CD4-positive, CD25-positive, alpha-beta regulatory T cell (primary cell): ENCODE measurements at regions not wholly inside any gene's neighbourhood (a gene's known extent, or its start where the extent isn't known, plus 50 kb on each side); places are given as distances from the start of the nearest gene placed in this dataset.
"Not testable (repeated sequence)": the region's sequence is repeated elsewhere in the genome, so short reads cannot be mapped to it uniquely, and the experiment has no call there.

Source experiments
- ATAC-seq, 2 donors: fragments of 150-1000 bp; cut with Tn5 transposase; one replicate each; pipeline ENCODE4 v1.10.0; 2021; ENCODE audit warnings: low read depth in 2 of 2, moderate number of reproducible peaks in 2 of 2, moderate library complexity in 1 of 2
- DNase-seq, 3 donors: peaks; one replicate each; pipeline versions ENCODE4 v3.0.0 to v3.0.0-alpha.2; 2012 to 2022; ENCODE audit warnings: mixed read lengths in 1 of 3
- H3K27ac ChIP-seq: one replicate; pipeline ENCODE4 v1.7.0; 2013; ENCODE audit warnings: mild to moderate bottlenecking, low read length; ENCODE audit not compliant: insufficient read depth, poor library complexity, severe bottlenecking
- H3K27me3 ChIP-seq: one replicate; pipeline ENCODE4 v1.7.0; 2013; ENCODE audit warnings: low read length; ENCODE audit not compliant: control insufficient read depth, insufficient read depth
- H3K36me3 ChIP-seq: one replicate; pipeline ENCODE4 v1.7.0; 2013; ENCODE audit warnings: mild to moderate bottlenecking, low read length, moderate library complexity; ENCODE audit not compliant: control insufficient read depth, insufficient read depth
- H3K4me1 ChIP-seq: 2 replicates; pipeline ENCODE4 v1.7.0; 2013; ENCODE audit warnings: mild to moderate bottlenecking, low read length; ENCODE audit not compliant: insufficient read depth, control insufficient read depth, poor library complexity, severe bottlenecking
- H3K4me3 ChIP-seq: one replicate; pipeline ENCODE4 v1.7.0; 2013; ENCODE audit warnings: low read depth, mild to moderate bottlenecking, low read length, moderate library complexity
- H3K9me3 ChIP-seq, 2 experiments: 1 replicate in 1 of 2; 2 replicates in 1 of 2; pipeline ENCODE4 v1.7.0; 2013; ENCODE audit warnings: low read length in 2 of 2, mild to moderate bottlenecking in 1 of 2, moderate library complexity in 1 of 2; ENCODE audit not compliant: control insufficient read depth in 2 of 2
- H3K27ac Mint-ChIP-seq, 3 donors: one replicate each; pipeline ENCODE4 v1.8.0; 2020 to 2022; ENCODE audit warnings: mild to moderate bottlenecking in 3 of 3, mixed read lengths in 3 of 3, moderate library complexity in 2 of 3
- H3K27me3 Mint-ChIP-seq: one replicate; pipeline ENCODE4 v1.8.0; 2022; ENCODE audit warnings: mild to moderate bottlenecking, mixed read lengths
- H3K36me3 Mint-ChIP-seq: one replicate; pipeline ENCODE4 v1.8.0; 2020; ENCODE audit warnings: mixed read lengths
- H3K4me1 Mint-ChIP-seq, 4 donors: one replicate each; pipeline ENCODE4 v1.8.0; 2020 to 2022; ENCODE audit warnings: mixed read lengths in 4 of 4, mild to moderate bottlenecking in 1 of 4
- H3K4me3 Mint-ChIP-seq, 4 donors: one replicate each; pipeline ENCODE4 v1.8.0; 2020 to 2022; ENCODE audit warnings: mild to moderate bottlenecking in 4 of 4, mixed read lengths in 4 of 4, moderate library complexity in 3 of 4
- H3K9me3 Mint-ChIP-seq, 7 donors: one replicate each; pipeline ENCODE4 v1.8.0; 2020 to 2022; ENCODE audit warnings: mixed read lengths in 7 of 7, mild to moderate bottlenecking in 3 of 7, moderate library complexity in 2 of 7

GRCh38 chr3:186452517-186452916, 90.5 kb upstream of the DGKG start:
- H3K9me3 Mint-ChIP-seq: peaks cover 0 to 1% (median 0%) of the 10 kb centered on the region in 7 donors
- H3K27ac Mint-ChIP-seq: no peak overlapping the region
- H3K9me3 ChIP-seq: no peaks in the 10 kb centered on the region
- DNase-seq (no peak), ATAC-seq (no peak)
- no peaks in the 10 kb centered on the region for H3K36me3 ChIP-seq
- peaks cover 14% of the 10 kb centered on the region for H3K27me3 Mint-ChIP-seq
- H3K4me1 ChIP-seq: no peaks in the 10 kb centered on the region
- no peaks in the 10 kb centered on the region for H3K4me1 Mint-ChIP-seq
- H3K4me3 Mint-ChIP-seq: no peak overlapping the region
- H3K36me3 Mint-ChIP-seq: no peaks in the 10 kb centered on the region
- H3K4me3 ChIP-seq: no peak overlapping the region
- H3K27ac ChIP-seq: no peak overlapping the region
- peaks cover 2% of the 10 kb centered on the region for H3K27me3 ChIP-seq

GRCh38 chr3:186451371-186451770, 89.3 kb upstream of the DGKG start:
- Histone ChIP-seq H3K27me3 (peaks cover 2% of the 10 kb centered on the region), H3K27ac (no peak overlapping the region), H3K4me1 (no peaks in the 10 kb centered on the region), H3K36me3 (no peaks in the 10 kb centered on the region), H3K4me3 (no peak overlapping the region), H3K9me3 (no peaks in the 10 kb centered on the region)
- no peak for ATAC-seq
- Mint-ChIP-seq H3K27me3 (peaks cover 14% of the 10 kb centered on the region), H3K27ac (no peak overlapping the region), H3K36me3 (no peaks in the 10 kb centered on the region), H3K4me1 (no peaks in the 10 kb centered on the region), H3K4me3 (no peak overlapping the region), H3K9me3 (peaks cover 0 to 1% (median 0%) of the 10 kb centered on the region in 7 donors)
- DNase-seq: no peak

- H3K4me1 Mint-ChIP-seq: no peaks in the 10 kb centered on the region
- H3K27me3 Mint-ChIP-seq: peaks cover 14% of the 10 kb centered on the region
- H3K36me3 Mint-ChIP-seq: no peaks in the 10 kb centered on the region
- no peak overlapping the region for H3K4me3 ChIP-seq
- no peak overlapping the region for H3K27ac ChIP-seq
- no peak for DNase-seq
- H3K9me3 ChIP-seq: no peaks in the 10 kb centered on the region
- H3K27ac Mint-ChIP-seq: no peak overlapping the region
- no peaks in the 10 kb centered on the region for H3K36me3 ChIP-seq
- no peak for ATAC-seq
- no peak overlapping the region for H3K4me3 Mint-ChIP-seq
- peaks cover 12% of the 10 kb centered on the region for H3K27me3 ChIP-seq
- peaks cover 0 to 1% (median 0%) of the 10 kb centered on the region in 7 donors for H3K9me3 Mint-ChIP-seq
- H3K4me1 ChIP-seq: no peaks in the 10 kb centered on the region
These were observed 82.9 kb upstream of the DGKG start for GRCh38 chr3:186444974-186445373.

GRCh38 chr3:186444288-186444687, 82.3 kb upstream of the DGKG start:
- H3K27ac ChIP-seq: no peak overlapping the region
- H3K9me3 ChIP-seq: no peaks in the 10 kb centered on the region
- peaks cover 0 to 1% (median 0%) of the 10 kb centered on the region in 7 donors for H3K9me3 Mint-ChIP-seq
- no peaks in the 10 kb centered on the region for H3K4me1 ChIP-seq
- no peak overlapping the region for H3K4me3 ChIP-seq
- no peak overlapping the region for H3K4me3 Mint-ChIP-seq
- H3K36me3 ChIP-seq: no peaks in the 10 kb centered on the region
- no peaks in the 10 kb centered on the region for H3K36me3 Mint-ChIP-seq
- ATAC-seq (no peak), DNase-seq (no peak)
- peaks cover 12% of the 10 kb centered on the region for H3K27me3 ChIP-seq
- H3K27me3 Mint-ChIP-seq: peaks cover 14% of the 10 kb centered on the region
- no peak overlapping the region for H3K27ac Mint-ChIP-seq
- no peaks in the 10 kb centered on the region for H3K4me1 Mint-ChIP-seq

- not testable (repeated sequence) for H3K9me3 Mint-ChIP-seq, H3K4me1 Mint-ChIP-seq, H3K4me3 ChIP-seq, H3K27ac ChIP-seq, H3K4me1 ChIP-seq, DNase-seq, H3K36me3 ChIP-seq, ATAC-seq, H3K36me3 Mint-ChIP-seq, H3K27ac Mint-ChIP-seq, H3K9me3 ChIP-seq, H3K4me3 Mint-ChIP-seq
- peaks cover 11% of the 10 kb centered on the region for H3K27me3 Mint-ChIP-seq
- peaks cover 12% of the 10 kb centered on the region for H3K27me3 ChIP-seq
These were observed 80.9 kb upstream of the DGKG start for GRCh38 chr3:186442979-186443378.

GRCh38 chr3:186442162-186442561, 80.1 kb upstream of the DGKG start:
- DNase-seq: no peak
- no peak overlapping the region for H3K4me3 Mint-ChIP-seq
- peaks cover 9% of the 10 kb centered on the region for H3K27me3 ChIP-seq
- H3K4me1 Mint-ChIP-seq: no peaks in the 10 kb centered on the region
- ATAC-seq: no peak
- H3K27ac Mint-ChIP-seq: no peak overlapping the region
- no peaks in the 10 kb centered on the region for H3K36me3 Mint-ChIP-seq
- no peak overlapping the region for H3K27ac ChIP-seq
- H3K9me3 Mint-ChIP-seq: no peaks in the 10 kb centered on the region
- no peaks in the 10 kb centered on the region for H3K4me1 ChIP-seq
- H3K4me3 ChIP-seq: no peak overlapping the region
- H3K27me3 Mint-ChIP-seq: peaks cover 8% of the 10 kb centered on the region
- no peaks in the 10 kb centered on the region for H3K36me3 ChIP-seq
- H3K9me3 ChIP-seq: no peaks in the 10 kb centered on the region

GRCh38 chr3:186440891-186441290, 78.9 kb upstream of the DGKG start:
- H3K36me3 ChIP-seq: no peaks in the 10 kb centered on the region
- H3K9me3 Mint-ChIP-seq: no peaks in the 10 kb centered on the region
- no peak for ATAC-seq

GRCh38 chr3:186439725-186440124, 77.7 kb upstream of the DGKG start:
- Mint-ChIP-seq H3K4me1 (no peaks in the 10 kb centered on the region), H3K9me3 (no peaks in the 10 kb centered on the region), H3K36me3 (no peaks in the 10 kb centered on the region), H3K4me3 (no peak overlapping the region), H3K27me3 (peaks cover 8% of the 10 kb centered on the region), H3K27ac (no peak overlapping the region)
- H3K27me3 ChIP-seq: no peaks in the 10 kb centered on the region
- no peaks in the 10 kb centered on the region for H3K4me1 ChIP-seq
- no peak overlapping the region for H3K4me3 ChIP-seq
- H3K27ac ChIP-seq: no peak overlapping the region
- H3K36me3 ChIP-seq: no peaks in the 10 kb centered on the region
- no peak for DNase-seq
- ATAC-seq: no peak
- no peaks in the 10 kb centered on the region for H3K9me3 ChIP-seq

More at GRCh38 chr3:186440891-186441290, 78.9 kb upstream of the DGKG start:
- Mint-ChIP-seq H3K27me3 (peaks cover 8% of the 10 kb centered on the region), H3K4me3 (no peak overlapping the region), H3K36me3 (no peaks in the 10 kb centered on the region), H3K4me1 (no peaks in the 10 kb centered on the region), H3K27ac (no peak overlapping the region)
- Histone ChIP-seq H3K4me3 (no peak overlapping the region), H3K4me1 (no peaks in the 10 kb centered on the region), H3K27me3 (peaks cover 9% of the 10 kb centered on the region), H3K27ac (no peak overlapping the region), H3K9me3 (no peaks in the 10 kb centered on the region)
- DNase-seq: no peak
